ENCODE measurements at regions not wholly inside any gene's neighbourhood (a gene's known extent, or its start where the extent isn't known, plus 50 kb on each side); places are given as distances from the start of the nearest gene placed in this dataset.

DNA sequence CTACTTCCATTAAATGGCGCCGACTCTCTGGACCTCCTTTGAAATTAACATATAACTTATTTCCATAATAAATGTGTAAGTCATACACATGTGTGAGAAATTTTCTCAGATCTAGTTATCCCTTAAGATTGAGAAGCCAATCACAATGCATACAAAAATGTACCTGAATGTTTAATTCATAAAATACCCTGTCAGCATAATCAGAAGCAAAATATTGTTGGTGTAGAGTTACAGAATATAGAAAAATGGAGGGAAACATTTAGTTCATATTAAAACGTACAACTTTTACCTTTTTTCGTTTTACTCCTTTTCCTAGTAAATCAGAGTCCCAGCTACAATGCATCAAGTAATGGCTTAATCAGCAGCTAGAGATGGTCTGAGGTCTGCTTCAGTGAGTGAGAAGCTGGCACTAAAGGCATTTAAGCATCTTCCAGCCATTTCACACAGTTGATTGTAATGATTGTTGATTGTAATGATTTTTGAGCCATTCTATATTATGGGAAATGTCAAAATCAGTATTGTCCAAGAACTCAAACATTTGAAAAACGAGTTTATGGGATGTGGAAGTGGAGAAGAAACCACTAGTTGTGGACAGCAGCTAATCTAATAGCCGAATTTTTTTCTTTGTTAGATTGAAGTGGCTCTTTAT is 81.8 kb downstream of the ANXA1 start:
- WGBS, 2 donors, result 75 to 77% methylated on average over 6 of the region's 6 CpGs
- Histone ChIP-seq H3K4me1 (no peaks in the 10 kb centered on the region), H3K27me3 (no peaks in the 10 kb centered on the region), H3K9me3 (no peaks in the 10 kb centered on the region), H3K36me3 (no peaks in the 10 kb centered on the region), H3K27ac (peak overlapping the region in 2 of 4 donors; percentile 47 to 65), H3K4me3 (no peak overlapping the region)
- ATAC-seq (ENCODE audit: low FRiP score in 2 of 2) (no peak), DNase-seq (no peak)
- TF ChIP-seq EP300 (IDR thresholded peaks at IDR 0.05) (no peak), POLR2AphosphoS5 (IDR thresholded peaks at IDR 0.05) (no peak), POLR2A (IDR thresholded peaks at IDR 0.05) (no peak)
- TF ChIP-seq, protein P1, sequence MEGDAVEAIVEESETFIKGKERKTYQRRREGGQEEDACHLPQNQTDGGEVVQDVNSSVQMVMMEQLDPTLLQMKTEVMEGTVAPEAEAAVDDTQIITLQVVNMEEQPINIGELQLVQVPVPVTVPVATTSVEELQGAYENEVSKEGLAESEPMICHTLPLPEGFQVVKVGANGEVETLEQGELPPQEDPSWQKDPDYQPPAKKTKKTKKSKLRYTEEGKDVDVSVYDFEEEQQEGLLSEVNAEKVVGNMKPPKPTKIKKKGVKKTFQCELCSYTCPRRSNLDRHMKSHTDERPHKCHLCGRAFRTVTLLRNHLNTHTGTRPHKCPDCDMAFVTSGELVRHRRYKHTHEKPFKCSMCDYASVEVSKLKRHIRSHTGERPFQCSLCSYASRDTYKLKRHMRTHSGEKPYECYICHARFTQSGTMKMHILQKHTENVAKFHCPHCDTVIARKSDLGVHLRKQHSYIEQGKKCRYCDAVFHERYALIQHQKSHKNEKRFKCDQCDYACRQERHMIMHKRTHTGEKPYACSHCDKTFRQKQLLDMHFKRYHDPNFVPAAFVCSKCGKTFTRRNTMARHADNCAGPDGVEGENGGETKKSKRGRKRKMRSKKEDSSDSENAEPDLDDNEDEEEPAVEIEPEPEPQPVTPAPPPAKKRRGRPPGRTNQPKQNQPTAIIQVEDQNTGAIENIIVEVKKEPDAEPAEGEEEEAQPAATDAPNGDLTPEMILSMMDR (IDR thresholded peaks at IDR 0.05), result no peak

DNA sequence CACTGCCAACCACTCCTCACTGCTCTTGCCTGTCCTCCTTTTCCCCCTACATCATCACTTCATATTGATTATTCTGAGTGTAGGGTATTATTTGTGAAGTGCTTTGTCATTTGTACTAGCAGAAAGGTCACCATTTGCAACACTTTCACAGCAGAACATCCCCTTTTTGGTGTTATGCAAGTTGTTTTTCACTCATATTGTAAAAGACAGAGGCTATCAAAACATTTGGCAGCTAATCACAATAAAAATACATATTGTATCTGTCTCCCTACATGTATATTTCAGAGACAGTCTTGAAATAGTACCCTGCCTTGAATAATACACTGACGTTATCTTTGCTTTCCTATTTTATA is 82.3 kb downstream of the ANXA1 start:
- Histone ChIP-seq H3K4me3 (no peak overlapping the region), H3K9me3 (no peaks in the 10 kb centered on the region), H3K36me3 (no peaks in the 10 kb centered on the region), H3K4me1 (no peaks in the 10 kb centered on the region), H3K27ac (peak overlapping the region in 2 of 4 donors; percentile 47 to 65), H3K27me3 (no peaks in the 10 kb centered on the region)
- no peak for TF ChIP-seq POLR2A (IDR thresholded peaks at IDR 0.05)
- TF ChIP-seq POLR2AphosphoS5 (IDR thresholded peaks at IDR 0.05), result no peak
- TF ChIP-seq, protein P1 (IDR thresholded peaks at IDR 0.05), result no peak
- TF ChIP-seq EP300 (IDR thresholded peaks at IDR 0.05), result peak in 1 of 4 donors; percentile 62
- 79 to 92% methylated on average over 1 of the region's 1 CpG for WGBS, 2 donors
- peak in 1 of 2 donors; percentile 19 for ATAC-seq (ENCODE audit: low FRiP score in 2 of 2)
- no peak for DNase-seq

DNA sequence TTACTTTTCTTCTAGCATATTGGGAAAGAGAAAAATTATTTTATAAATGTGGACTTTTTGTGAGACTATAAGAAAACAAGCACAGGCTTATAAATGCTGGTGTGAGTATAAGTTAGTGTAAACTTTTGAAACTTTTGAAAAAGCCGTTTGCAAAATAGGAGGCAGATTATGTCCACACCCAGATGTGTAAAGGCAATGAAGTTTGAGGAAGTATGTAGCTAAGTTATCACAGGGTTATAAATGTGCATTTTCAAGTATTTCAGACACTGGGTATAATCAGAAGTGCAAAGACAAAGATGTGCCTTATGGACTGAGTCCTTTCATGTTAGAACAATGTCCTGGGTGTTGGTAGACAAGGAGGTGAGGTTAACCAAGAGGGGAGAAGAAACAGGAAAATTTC is 85.5 kb downstream of the ANXA1 start:
- Histone ChIP-seq H3K36me3 (no peaks in the 10 kb centered on the region), H3K4me1 (no peaks in the 10 kb centered on the region), H3K27me3 (no peaks in the 10 kb centered on the region), H3K4me3 (no peak overlapping the region), H3K9me3 (no peaks in the 10 kb centered on the region), H3K27ac (peak overlapping the region in 1 of 4 donors; percentile 41)
- DNase-seq (no peak), ATAC-seq (ENCODE audit: low FRiP score in 2 of 2) (peak in 1 of 2 donors; percentile 63)
- WGBS, 2 donors, result 59 to 61% methylated on average over 1 of the region's 1 CpG
- TF ChIP-seq POLR2AphosphoS5 (IDR thresholded peaks at IDR 0.05) (no peak), POLR2A (IDR thresholded peaks at IDR 0.05) (no peak), EP300 (IDR thresholded peaks at IDR 0.05) (no peak)
- TF ChIP-seq, protein P1 (IDR thresholded peaks at IDR 0.05), result no peak

DNA sequence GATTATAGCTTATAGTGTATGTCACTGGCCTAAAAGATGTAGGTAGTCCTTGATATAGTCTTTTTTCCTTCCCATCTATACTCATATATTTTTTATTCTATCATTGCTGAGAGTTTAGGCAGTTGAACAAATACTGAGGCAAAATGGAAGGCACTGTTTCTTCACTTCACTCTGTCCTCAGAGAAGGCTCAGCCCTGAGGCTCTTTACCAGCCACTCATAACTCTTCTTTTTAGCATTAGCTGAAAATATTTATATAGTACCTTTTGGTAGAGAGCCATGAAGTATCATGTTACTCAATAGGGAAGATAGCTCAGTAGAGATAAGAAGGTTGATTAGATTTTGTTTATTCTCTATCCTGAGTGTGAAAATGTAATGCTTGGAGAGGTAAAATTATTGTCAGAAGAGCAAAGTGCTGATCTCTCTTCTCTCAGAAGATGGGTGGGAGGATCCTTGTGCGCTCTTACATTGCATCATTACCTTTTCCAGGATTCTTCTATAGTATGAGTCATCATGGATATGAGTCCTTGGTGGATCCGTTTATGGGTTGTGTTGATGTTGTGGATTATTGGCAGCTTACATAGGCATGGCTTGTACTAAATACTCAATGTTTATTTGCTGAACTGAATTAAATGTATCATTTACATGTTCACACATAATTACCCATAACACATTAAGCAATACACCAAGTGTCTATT is 88.1 kb downstream of the ANXA1 start:
- H3K36me3 ChIP-seq, result no peaks in the 10 kb centered on the region
- no peaks in the 10 kb centered on the region for H3K4me1 ChIP-seq
- ATAC-seq (ENCODE audit: low FRiP score in 2 of 2), result no peak
- TF ChIP-seq POLR2A (IDR thresholded peaks at IDR 0.05), result no peak
- no peak for TF ChIP-seq EP300 (IDR thresholded peaks at IDR 0.05)
- TF ChIP-seq, protein P1 (IDR thresholded peaks at IDR 0.05), result no peak
- TF ChIP-seq POLR2AphosphoS5 (IDR thresholded peaks at IDR 0.05), result no peak
- 81 to 82% methylated on average over 2 of the region's 2 CpGs for WGBS, 2 donors
- no peak for DNase-seq
- no peak overlapping the region for H3K27ac ChIP-seq
- no peak overlapping the region for H3K4me3 ChIP-seq
- H3K27me3 ChIP-seq, result no peaks in the 10 kb centered on the region
- H3K9me3 ChIP-seq, result no peaks in the 10 kb centered on the region

Measured in upper lobe of left lung (tissue), 6 donors.